Stimulated activated naive B cell treated with anti-CD40 and anti-IgM and Interleukin-4, amounts not matched to agents 10 μg/mL and 1 μg/mL and 100 μg/mL, for 72 hours (primary cell): ENCODE measurements at regions not wholly inside any gene's neighbourhood (a gene's known extent, or its start where the extent isn't known, plus 50 kb on each side); places are given as distances from the start of the nearest gene placed in this dataset.
"Not testable (repeated sequence)": the region's sequence is repeated elsewhere in the genome, so short reads cannot be mapped to it uniquely, and the experiment has no call there.

ENCODE experiments used
- ATAC-seq, 2 donors: fragments of 150-1000 bp; cut with Tn5 transposase; replicated peaks; 2 replicates each; pipeline ENCODE4 v1.10.0; 2021; ENCODE audit warnings: moderate library complexity in 1 of 2
- DNase-seq: peaks from one replicate; pipeline ENCODE4 v3.0.0; 2021
- H3K27ac Mint-ChIP-seq: one replicate; pipeline ENCODE4 v1.8.0; 2022; ENCODE audit warnings: mild to moderate bottlenecking, mixed read lengths
- H3K27me3 Mint-ChIP-seq, 2 donors: one replicate each; pipeline ENCODE4 v1.8.0; 2022; ENCODE audit warnings: mixed read lengths in 2 of 2
- H3K36me3 Mint-ChIP-seq, 2 donors: one replicate each; pipeline ENCODE4 v1.8.0; 2022; ENCODE audit warnings: mixed read lengths in 2 of 2, mild to moderate bottlenecking in 1 of 2
- H3K4me1 Mint-ChIP-seq, 2 donors: one replicate each; pipeline ENCODE4 v1.8.0; 2022; ENCODE audit warnings: mixed read lengths in 2 of 2, mild to moderate bottlenecking in 1 of 2
- H3K4me3 Mint-ChIP-seq, 2 donors: one replicate each; pipeline ENCODE4 v1.8.0; 2022; ENCODE audit warnings: mild to moderate bottlenecking in 2 of 2, mixed read lengths in 2 of 2, moderate library complexity in 1 of 2
- H3K9me3 Mint-ChIP-seq, 2 donors: one replicate each; pipeline ENCODE4 v1.8.0; 2022; ENCODE audit warnings: mixed read lengths in 2 of 2, mild to moderate bottlenecking in 1 of 2

DNA sequence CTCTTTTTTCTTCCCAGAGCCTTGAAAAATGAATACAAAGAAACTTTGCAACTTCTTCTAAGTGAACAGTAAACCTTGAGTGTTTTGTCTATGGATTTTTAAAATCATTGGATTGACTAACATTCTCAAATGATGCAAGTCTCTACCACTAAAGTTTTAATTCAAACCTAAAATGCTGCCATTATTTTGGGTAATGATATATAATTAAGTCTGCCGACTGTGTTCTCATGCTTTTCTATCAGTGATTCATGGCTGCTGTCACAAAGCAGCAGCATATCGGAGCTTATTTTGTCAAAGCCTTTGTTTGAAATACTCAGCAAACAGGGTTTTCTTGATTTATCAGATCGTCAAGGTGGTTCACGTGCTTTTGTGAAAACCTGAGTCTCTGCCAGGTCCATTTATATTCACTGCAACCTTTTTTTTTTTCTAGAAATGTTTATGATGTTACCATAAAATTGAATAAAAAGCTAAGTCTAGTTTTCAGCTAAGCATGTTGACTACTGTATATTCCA, 96.3 kb downstream of the GJA1 start:
- H3K36me3 Mint-ChIP-seq, result no peaks in the 10 kb centered on the region
- no peaks in the 10 kb centered on the region for H3K4me1 Mint-ChIP-seq
- H3K27me3 Mint-ChIP-seq, result no peaks in the 10 kb centered on the region
- no peaks in the 10 kb centered on the region for H3K9me3 Mint-ChIP-seq
- ATAC-seq (no peak), DNase-seq (no peak)
- H3K4me3 Mint-ChIP-seq, result no peak overlapping the region
- no peak overlapping the region for H3K27ac Mint-ChIP-seq

DNA sequence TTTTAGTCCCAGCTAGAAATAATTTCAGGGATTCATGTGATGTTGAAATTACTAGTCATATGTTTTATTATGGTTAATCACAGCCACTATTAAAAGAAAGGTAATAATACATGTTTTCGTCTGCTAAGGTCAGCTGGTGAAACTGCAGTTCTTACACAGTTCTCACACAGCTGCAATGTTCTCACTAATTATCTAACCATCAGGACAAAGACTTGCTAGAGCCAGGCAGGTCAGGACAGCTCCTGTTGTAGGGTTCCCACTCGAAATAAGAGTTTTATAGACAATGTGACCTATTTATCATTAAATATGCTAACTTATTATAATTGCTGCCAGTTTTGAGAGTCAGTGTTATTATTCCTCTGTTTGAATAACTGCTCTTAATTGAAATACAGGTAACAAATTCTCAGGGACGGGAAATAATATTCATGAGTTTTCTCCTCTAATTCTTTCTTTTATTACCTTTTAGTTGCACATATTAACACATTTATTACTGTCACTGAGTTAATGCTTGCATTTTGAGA, 97.9 kb downstream of the GJA1 start:
- H3K4me3 Mint-ChIP-seq, result no peak overlapping the region
- H3K36me3 Mint-ChIP-seq, result no peaks in the 10 kb centered on the region
- no peak overlapping the region for H3K27ac Mint-ChIP-seq
- H3K27me3 Mint-ChIP-seq, result no peaks in the 10 kb centered on the region
- H3K9me3 Mint-ChIP-seq, result no peaks in the 10 kb centered on the region
- DNase-seq (no peak), ATAC-seq (no peak)
- no peaks in the 10 kb centered on the region for H3K4me1 Mint-ChIP-seq

DNA sequence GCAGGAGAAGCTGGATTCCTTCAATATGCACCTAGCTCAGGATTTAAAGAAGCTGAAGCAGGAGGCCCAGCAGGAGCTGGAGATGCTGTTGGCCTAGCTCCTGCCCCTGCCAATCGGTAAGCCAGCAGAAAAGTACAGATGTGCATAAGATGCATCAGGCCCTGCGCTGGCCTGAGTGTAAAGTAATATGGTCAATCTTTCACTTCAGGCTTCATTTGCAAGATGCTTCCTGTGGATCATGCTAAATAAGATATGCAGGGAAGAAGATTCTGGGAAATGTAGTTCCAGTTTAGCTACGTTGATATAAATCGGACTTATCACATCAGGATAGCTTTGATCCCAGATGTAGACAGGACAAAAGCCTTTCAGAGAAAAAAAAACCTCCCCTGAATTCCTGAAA, 100.3 kb downstream of the GJA1 start:
- ATAC-seq (no peak), DNase-seq (no peak)
- H3K4me1 Mint-ChIP-seq, result no peaks in the 10 kb centered on the region
- H3K27ac Mint-ChIP-seq, result no peak overlapping the region
- H3K36me3 Mint-ChIP-seq, result no peaks in the 10 kb centered on the region
- H3K4me3 Mint-ChIP-seq, result no peak overlapping the region
- no peaks in the 10 kb centered on the region for H3K9me3 Mint-ChIP-seq
- no peaks in the 10 kb centered on the region for H3K27me3 Mint-ChIP-seq

DNA sequence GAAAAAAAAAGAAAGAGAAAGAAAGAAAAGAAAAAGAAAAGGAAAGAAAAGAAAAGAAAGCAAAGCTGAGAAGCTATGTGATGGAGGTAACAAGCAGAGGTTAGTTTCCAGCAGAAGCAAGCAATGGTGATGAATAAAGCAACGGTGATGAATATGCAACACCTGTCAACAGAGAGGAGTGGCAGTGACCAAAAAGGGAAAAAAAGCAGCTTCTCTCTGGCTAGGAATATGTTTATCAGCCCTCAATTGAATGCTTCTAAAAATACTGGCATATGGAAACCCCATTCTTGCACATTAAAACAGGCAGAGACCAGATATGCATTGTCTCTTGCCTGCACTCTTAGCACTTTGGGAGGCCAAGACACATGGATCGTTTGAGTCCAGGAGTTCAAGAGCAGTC, 100.9 kb downstream of the GJA1 start:
- H3K9me3 Mint-ChIP-seq, result no peaks in the 10 kb centered on the region
- H3K4me3 Mint-ChIP-seq, result no peak overlapping the region
- H3K27ac Mint-ChIP-seq, result no peak overlapping the region
- H3K36me3 Mint-ChIP-seq, result no peaks in the 10 kb centered on the region
- DNase-seq (no peak), ATAC-seq (no peak)
- no peaks in the 10 kb centered on the region for H3K4me1 Mint-ChIP-seq
- no peaks in the 10 kb centered on the region for H3K27me3 Mint-ChIP-seq

DNA sequence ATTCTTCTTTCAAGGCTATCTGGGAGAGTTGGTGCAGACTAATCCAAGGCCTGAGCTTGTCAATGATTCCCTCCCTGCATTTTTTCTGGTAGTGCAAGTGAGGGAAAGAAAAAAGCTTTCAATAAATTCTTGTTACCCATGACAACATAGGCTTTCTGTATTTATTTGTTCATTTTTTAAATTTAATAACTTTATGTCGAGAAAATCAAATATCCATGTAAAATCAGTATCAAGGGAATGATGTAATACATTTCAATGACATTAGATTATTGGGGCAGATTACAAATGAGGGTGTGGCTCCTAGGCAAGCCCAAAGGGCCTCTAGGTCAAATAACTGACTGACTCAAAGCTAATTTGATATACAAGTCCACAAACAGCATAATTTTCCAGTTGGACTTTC, 104.0 kb downstream of the GJA1 start:
- Mint-ChIP-seq H3K4me3 (no peak overlapping the region), H3K4me1 (no peaks in the 10 kb centered on the region), H3K36me3 (no peaks in the 10 kb centered on the region), H3K9me3 (no peaks in the 10 kb centered on the region), H3K27me3 (no peaks in the 10 kb centered on the region), H3K27ac (no peak overlapping the region)
- ATAC-seq (no peak), DNase-seq (no peak)

DNA sequence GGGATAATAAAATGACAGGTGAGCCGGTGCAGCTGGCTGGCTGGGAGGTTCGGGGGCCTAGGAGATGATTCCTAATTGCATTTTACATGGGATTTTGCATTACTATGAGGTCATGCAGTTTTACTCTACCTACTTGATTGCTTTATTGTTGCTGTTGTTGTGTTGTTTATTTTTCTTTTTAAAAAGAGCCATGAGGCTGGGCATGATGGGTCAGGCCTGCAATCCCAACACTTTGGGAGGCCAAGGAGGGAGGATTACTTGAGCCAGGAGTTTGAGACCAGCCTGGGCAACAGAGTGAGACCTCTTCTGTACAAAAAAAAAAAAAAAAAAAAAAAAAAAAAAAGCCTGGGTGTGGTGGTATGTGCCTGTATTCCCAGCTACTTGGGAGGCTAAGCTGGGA, 104.8 kb downstream of the GJA1 start:
- Mint-ChIP-seq H3K4me3 (no peak overlapping the region), H3K9me3 (no peaks in the 10 kb centered on the region), H3K27me3 (no peaks in the 10 kb centered on the region), H3K36me3 (no peaks in the 10 kb centered on the region), H3K4me1 (no peaks in the 10 kb centered on the region), H3K27ac (no peak overlapping the region)
- ATAC-seq (no peak), DNase-seq (no peak)

DNA sequence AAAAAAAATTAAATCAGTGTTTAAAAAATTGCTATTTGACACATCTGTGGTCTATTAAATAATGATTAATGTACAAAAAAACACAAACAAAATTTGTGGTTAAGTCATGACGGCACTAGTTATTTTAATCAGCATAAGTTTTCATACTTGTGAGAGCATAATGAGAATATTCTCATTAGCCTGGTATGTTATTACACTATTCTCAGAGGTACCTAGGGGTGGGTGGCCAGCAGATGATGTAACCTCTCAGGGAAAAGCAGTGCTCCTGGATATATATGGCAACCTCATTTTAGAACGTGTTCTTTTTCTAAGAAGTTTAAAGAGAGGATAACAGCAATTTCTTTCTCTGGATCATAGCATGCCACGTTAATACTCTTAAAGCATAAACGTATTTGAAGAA, 109.2 kb downstream of the GJA1 start:
- no peaks in the 10 kb centered on the region for H3K36me3 Mint-ChIP-seq
- no peak for DNase-seq

DNA sequence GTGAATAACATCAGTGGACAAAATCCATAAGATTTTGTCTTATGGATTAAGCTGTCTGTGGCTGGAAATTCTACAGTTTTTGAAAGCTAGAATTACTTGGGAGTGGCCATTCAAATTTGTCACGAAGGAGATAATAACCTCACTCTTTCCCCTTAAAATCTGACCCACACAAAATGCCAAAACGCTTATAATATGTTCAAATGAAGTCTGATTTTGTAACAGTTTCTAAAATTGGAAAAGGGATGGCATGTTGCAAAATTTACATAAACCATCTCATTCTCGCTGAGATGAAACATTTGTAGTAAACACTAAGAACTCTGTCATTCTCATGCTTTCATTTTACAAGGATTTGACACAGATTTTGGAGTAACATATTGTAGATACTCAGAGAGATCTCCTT, 112.7 kb downstream of the GJA1 start:
- no peaks in the 10 kb centered on the region for H3K9me3 Mint-ChIP-seq
- ATAC-seq, result no peak
- no peaks in the 10 kb centered on the region for H3K4me1 Mint-ChIP-seq
- no peaks in the 10 kb centered on the region for H3K36me3 Mint-ChIP-seq
- H3K27me3 Mint-ChIP-seq, result no peaks in the 10 kb centered on the region
- no peak for DNase-seq
- H3K27ac Mint-ChIP-seq, result no peak overlapping the region
- H3K4me3 Mint-ChIP-seq, result no peak overlapping the region

More for the DNA sequence above, 109.2 kb downstream of the GJA1 start:
- Mint-ChIP-seq H3K4me1 (no peaks in the 10 kb centered on the region), H3K27me3 (no peaks in the 10 kb centered on the region), H3K9me3 (no peaks in the 10 kb centered on the region), H3K4me3 (no peak overlapping the region), H3K27ac (no peak overlapping the region)
- no peak for ATAC-seq

DNA sequence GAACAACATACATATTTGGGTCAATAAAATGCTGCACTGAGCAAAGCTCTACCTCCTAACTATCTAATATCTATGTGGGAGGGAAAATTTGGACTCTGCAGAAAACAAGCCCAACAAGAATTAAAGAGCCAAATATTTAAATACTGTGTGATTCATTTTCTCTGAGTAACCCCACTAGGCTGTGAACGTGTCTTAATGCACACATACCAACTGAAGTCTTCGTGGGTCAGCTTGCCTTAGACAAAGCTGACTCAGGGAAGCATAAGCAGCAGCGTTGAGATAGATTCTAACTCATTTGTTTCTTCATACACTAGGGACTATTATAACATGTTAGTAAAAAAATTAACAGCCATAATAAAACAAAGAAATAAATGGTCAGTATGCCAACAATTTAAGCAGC, 114.3 kb downstream of the GJA1 start:
- DNase-seq (no peak), ATAC-seq (no peak)
- Mint-ChIP-seq H3K27ac (no peak overlapping the region), H3K9me3 (no peaks in the 10 kb centered on the region), H3K4me3 (no peak overlapping the region), H3K27me3 (no peaks in the 10 kb centered on the region), H3K36me3 (no peaks in the 10 kb centered on the region), H3K4me1 (no peaks in the 10 kb centered on the region)

DNA sequence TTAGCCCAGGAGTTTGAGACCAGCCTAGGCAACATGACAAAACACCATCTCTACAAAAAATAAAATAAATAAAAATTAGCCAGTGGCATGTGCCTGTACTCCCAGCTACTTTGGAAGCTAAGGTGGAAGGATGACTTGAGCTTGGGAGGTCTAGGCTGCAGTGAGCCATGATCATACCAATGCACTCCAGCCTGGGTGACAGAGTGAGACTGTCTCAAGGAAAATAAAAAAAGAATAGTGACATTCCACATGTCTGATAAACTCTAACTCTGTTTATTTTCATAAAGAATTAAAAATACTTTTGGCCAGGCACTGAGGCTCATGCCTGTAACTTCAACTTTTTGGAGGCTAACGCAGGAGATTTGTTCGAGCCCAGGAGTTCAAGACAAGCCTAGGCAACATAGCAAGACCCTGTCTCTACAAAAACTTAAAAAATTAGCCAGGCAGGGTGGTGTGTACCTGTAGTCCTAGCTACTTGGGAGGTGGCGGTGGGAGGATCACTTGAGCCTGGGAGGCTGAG, 115.1 kb downstream of the GJA1 start:
- no peaks in the 10 kb centered on the region for H3K36me3 Mint-ChIP-seq
- H3K27me3 Mint-ChIP-seq, result no peaks in the 10 kb centered on the region
- H3K27ac Mint-ChIP-seq, result no peak overlapping the region
- no peaks in the 10 kb centered on the region for H3K9me3 Mint-ChIP-seq
- H3K4me3 Mint-ChIP-seq, result no peak overlapping the region
- DNase-seq (no peak), ATAC-seq (no peak)
- H3K4me1 Mint-ChIP-seq, result no peaks in the 10 kb centered on the region

DNA sequence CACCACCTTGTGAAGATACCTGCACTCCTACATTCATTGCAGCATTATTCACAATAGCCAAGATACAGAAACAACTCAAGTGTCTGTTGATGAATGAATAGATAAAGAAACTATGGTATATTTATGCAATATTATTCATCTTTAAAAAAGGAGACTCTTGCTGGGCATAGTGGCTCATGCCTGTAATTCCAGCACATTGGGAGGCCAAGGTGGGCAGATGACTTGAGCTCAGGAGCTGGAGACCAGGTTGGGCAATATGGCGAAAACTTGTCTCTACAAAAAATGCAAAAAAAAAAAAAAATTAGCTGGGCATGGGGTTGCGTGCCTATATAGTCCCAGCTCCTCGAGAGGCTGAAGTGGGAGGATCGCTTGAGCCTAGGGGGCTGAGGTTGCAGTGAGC, 119.8 kb downstream of the GJA1 start:
- Mint-ChIP-seq H3K36me3 (no peaks in the 10 kb centered on the region), H3K27me3 (no peaks in the 10 kb centered on the region), H3K27ac (no peak overlapping the region), H3K9me3 (no peaks in the 10 kb centered on the region), H3K4me3 (no peak overlapping the region), H3K4me1 (no peaks in the 10 kb centered on the region)
- DNase-seq (no peak), ATAC-seq (no peak)

DNA sequence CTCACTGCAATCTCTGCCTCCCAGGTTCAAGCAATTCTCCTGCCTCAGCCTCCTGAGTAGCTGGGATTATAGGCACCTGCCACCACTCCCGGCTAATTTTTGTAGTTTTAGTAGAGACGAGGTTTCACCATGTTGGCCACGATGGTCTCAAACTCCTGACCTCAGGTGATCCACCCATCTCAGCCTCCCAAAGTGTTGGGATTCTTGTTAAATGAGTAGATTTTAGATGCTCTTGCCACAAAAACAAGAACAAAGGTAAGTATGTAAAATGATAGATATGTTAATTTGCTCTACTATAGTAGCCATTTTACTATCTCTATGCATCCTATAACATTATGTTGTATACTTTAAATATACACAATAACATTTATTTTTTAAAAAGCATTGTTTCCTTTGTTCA, 120.7 kb downstream of the GJA1 start:
- H3K27ac Mint-ChIP-seq, DNase-seq, H3K9me3 Mint-ChIP-seq, H3K4me1 Mint-ChIP-seq, H3K27me3 Mint-ChIP-seq, H3K4me3 Mint-ChIP-seq, ATAC-seq, H3K36me3 Mint-ChIP-seq: not testable (repeated sequence)

DNA sequence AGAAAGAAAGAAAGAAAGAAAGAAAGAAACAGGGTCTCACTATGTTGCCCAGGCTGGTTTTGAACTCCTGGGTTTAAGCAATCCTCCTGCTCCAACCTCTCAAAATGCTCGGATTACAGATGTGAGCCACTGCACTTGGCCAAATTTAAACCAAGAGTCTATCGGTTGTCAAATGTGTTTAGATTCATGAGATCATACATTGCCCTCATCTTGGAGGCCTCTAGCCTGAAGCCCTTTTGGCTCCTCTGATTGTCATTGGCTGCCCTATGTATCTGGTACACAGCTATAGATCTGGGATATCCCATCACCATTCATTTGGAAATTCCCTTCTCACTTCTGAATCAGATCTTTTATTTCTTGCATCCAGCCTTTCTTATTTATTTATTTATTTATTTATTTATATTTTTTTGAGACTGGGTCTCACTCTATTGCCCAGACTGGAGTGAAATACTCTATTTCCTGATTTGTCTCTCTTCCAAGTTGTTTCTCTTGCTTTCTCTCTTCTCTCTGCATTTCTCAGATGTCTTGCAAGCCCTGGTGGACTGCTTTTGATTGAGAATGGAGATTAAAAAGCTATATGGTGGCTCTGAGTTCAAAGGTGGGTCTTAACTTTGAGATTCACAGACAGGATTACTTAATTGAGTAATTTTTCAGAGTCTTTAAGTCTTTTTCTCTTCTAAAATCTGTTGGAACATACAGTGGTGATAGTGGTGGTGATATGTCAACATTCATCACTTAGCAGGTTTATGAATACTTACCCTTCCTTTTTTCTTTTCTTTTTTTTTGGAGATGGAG, 121.9 kb downstream of the GJA1 start:
- H3K4me1 Mint-ChIP-seq, result no peaks in the 10 kb centered on the region
- no peak for DNase-seq

DNA sequence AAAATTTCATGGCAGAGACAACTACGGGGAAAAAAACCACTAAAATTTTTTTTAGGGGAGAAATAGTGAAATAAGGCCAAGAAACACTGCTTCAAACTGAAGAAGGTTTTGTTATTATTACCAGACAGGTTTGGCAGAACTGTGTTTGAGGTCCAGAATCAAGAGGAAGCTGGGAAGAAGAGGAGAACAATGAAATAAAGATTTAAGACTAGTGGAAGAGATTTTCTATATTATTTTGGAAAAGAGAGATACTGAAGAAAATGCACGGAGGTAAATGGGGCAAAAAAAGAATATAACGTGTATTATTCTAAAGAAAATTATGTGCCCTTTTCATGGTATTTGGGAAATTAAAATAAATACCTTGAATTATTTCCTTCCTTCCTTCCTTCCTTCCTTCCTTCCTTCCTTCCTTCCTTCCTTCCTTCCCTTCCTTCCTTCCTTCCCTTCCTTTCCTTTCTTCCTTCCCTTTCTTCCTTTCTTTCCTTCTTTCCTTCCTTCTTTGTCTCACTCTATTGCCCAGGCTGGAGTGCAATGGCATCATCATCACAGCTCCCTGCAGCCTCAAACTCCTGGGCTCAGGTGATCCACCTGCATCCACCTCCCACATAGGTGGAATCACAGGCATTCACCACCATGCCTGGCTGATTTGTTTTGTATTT, 124.3 kb downstream of the GJA1 start:
- H3K27ac Mint-ChIP-seq, result no peak overlapping the region

More for the DNA sequence above, 121.9 kb downstream of the GJA1 start:
- no peak for ATAC-seq
- H3K9me3 Mint-ChIP-seq, result no peaks in the 10 kb centered on the region
- H3K27ac Mint-ChIP-seq, result no peak overlapping the region
- H3K4me3 Mint-ChIP-seq, result no peak overlapping the region
- no peaks in the 10 kb centered on the region for H3K36me3 Mint-ChIP-seq
- H3K27me3 Mint-ChIP-seq, result no peaks in the 10 kb centered on the region

DNA sequence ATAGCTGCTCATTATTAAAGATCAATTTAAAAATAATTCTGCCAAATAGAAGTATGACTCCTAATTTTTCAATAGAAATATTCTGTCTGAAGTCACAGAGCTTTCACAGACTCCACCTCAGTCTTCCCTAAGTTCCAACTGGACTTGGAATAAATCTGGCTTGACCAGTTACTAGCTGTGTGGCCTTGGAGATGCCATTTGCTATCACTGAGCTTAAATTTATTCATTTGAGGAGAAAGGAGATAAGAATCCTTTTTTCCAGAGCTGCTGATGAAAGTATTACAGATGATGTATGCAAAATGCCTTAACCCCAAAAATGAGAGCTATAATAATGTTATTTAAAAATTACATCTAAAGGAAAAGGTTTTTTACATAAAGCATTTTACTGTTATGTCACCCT, 125.0 kb downstream of the GJA1 start:
- H3K36me3 Mint-ChIP-seq, result no peaks in the 10 kb centered on the region
- no peak overlapping the region for H3K27ac Mint-ChIP-seq
- H3K4me3 Mint-ChIP-seq, result no peak overlapping the region
- no peak for ATAC-seq
- H3K4me1 Mint-ChIP-seq, result no peaks in the 10 kb centered on the region
- DNase-seq, result no peak
- no peaks in the 10 kb centered on the region for H3K27me3 Mint-ChIP-seq
- H3K9me3 Mint-ChIP-seq, result peaks cover 6 to 10% of the 10 kb centered on the region in 2 donors

More for the DNA sequence above, 124.3 kb downstream of the GJA1 start:
- Mint-ChIP-seq H3K4me1 (no peaks in the 10 kb centered on the region), H3K9me3 (peaks cover 5 to 6% of the 10 kb centered on the region in 2 donors), H3K4me3 (no peak overlapping the region), H3K27me3 (no peaks in the 10 kb centered on the region), H3K36me3 (no peaks in the 10 kb centered on the region)
- DNase-seq, result no peak
- ATAC-seq, result no peak
